Right lobe of liver (tissue), 4 donors: ENCODE measurements at regions not wholly inside any gene's neighbourhood (a gene's known extent, or its start where the extent isn't known, plus 50 kb on each side); places are given as distances from the start of the nearest gene placed in this dataset.

ENCODE experiments used
- CTCF ChIP-seq, 4 donors: fragments of 200-600 bp in 3 of 4; fragments of 450-650 bp in 1 of 4; IDR thresholded peaks; one replicate each; pipeline versions ENCODE4 v1.5.1 to v1.8.0; 2016 to 2022; ENCODE audit warnings: antibody characterized with exemption in 4 of 4, mild to moderate bottlenecking in 2 of 4
- POLR2A ChIP-seq: fragments of 450-650 bp; IDR thresholded peaks from one replicate; pipeline ENCODE4 v1.6.1; 2017; ENCODE audit warnings: antibody characterized with exemption, mild to moderate bottlenecking
- donor health status: DM: no; HTN: no; CAD: no.
- donor health status: DM: no; HTN: no; CAD: no.
- donor health status: DM: no; HTN: yes; CAD: no.

DNA sequence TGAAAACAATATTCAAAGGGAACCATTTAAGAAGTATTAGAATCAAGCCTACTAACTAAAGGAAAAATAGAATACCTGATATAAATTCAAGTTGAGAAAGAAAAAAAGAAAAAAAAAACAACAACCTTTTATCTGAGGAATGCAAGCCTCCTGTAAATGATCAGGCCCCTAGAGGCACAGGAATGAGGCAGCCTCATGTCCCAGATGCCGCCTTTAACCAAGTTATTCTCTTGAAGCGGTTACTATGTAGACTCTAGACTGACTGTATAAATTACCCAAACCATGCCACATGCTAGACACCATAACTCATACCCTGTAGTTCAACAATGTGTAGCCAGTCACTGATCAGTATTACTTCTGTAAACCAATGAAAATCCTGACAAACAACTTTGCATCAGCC is 929.6 kb downstream of the TAF11L14 start:
- TF ChIP-seq CTCF (IDR thresholded peaks at IDR 0.05) (no peak), POLR2A (no peak)
